ENCODE measurements at regions not wholly inside any gene's neighbourhood (a gene's known extent, or its start where the extent isn't known, plus 50 kb on each side); places are given as distances from the start of the nearest gene placed in this dataset.

DNA sequence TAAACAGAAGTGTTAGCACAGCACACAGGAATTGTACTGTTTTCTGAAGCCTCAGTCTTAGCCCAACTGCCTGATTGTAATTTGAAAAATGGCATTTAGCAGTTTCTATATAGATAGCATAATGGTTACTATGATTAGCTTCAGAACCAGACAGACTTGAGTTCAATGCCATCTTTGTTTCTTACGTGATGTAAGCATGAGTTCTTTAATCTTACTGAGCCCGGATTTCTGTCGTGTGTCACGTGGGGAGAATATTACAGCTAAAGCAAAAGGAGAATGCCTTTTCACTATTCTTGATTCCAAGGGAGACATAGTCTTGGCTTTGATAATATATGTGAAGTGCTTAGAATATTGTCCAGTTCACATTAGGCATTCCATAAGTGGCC lies 407.3 kb downstream of the STIM2 start:
- DNase-seq (ENCODE audit: low read depth): no peak

DNA sequence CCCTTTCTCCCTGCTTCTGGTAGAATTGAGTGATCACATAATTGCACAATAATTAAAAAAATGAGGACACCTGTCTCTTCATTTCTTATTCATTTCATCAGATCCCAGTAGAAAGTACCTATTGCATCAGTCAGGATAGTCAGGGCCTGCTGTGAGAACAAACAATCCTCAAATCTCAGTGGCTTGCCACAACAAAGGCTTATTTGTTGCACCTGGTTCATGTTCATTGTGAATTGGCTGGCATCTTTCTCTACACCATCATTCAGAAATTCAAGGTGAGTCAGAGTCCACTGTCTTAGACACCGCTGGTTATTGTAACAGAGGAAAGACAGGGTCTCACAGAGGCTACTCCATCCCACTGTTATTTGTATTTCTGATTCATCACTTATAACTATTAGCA lies 409.8 kb downstream of the STIM2 start:
- no peak for DNase-seq (ENCODE audit: low read depth)

DNA sequence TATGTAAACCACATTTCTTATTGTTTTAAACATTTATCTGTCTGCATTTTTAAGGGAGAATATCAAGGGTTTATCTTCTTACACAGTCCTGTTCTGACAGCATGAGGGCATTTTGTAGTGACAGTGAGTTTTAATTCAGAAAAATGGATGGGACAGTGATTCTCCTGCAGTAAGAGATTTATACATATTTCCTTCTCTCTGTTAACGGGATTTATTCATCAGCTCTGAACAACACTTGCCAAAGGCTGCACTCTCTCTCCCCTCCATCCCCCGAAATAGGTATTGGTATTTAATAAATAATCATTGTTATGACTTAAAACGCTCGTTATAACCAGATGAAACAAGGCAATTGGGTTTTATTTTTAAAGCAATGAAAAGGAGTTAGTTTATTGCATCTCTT lies 410.9 kb downstream of the STIM2 start:
- DNase-seq (ENCODE audit: low read depth): no peak

DNA sequence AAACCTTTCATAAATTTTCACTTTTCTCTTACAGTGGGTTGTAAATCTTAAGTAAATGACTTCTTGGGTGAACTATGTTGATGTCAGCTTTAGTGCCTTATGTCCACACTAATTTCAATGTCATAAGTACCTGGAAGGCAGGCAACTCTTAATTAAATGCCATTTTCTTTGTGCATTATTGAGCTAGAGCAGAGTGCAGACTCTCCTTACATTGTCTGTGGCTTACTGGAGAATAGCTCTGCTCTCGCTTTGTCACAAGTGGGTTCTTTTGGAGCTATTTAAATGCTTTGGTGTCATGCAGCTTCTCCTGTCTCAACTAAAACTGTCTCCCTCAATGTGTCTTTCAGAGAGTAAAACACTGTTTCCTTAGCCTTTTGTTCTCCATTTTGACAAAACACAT lies 411.6 kb downstream of the STIM2 start:
- DNase-seq (ENCODE audit: low read depth): no peak

DNA sequence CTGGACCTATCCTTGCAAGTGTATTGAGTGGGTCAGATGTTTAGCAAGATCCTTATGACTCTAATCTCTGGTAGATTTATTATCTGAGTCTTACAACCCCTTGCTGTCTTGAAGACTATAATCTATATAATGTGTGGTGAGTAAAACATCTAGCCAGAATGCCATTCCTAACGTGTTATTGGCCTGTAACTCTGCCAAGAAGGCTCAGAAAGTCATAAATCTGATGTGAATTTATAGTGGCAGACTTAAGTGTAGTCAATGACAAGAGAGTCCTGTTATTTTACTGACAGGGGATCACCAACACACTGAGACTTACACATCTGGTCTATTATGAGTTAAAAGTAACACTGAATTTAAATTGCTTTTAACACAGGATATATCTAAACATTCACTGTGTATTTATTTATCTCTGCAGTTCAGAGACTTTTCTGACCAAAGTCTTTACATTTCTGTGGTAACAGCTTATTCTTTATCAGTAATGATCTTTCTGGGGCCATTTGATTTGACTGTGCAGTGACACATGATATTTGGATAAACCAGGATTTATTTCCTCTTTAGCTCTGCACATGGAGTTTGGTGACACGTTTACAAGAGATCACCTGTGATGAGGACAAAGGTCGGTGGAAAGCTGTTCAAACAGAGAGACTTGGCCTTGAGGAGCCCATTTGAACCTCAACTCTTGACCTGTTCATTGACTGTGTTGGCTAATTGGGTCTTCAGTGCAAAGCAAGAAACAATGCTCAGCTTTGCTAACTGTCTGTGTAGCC lies 415.8 kb downstream of the STIM2 start:
- no peak for DNase-seq (ENCODE audit: low read depth)

DNA sequence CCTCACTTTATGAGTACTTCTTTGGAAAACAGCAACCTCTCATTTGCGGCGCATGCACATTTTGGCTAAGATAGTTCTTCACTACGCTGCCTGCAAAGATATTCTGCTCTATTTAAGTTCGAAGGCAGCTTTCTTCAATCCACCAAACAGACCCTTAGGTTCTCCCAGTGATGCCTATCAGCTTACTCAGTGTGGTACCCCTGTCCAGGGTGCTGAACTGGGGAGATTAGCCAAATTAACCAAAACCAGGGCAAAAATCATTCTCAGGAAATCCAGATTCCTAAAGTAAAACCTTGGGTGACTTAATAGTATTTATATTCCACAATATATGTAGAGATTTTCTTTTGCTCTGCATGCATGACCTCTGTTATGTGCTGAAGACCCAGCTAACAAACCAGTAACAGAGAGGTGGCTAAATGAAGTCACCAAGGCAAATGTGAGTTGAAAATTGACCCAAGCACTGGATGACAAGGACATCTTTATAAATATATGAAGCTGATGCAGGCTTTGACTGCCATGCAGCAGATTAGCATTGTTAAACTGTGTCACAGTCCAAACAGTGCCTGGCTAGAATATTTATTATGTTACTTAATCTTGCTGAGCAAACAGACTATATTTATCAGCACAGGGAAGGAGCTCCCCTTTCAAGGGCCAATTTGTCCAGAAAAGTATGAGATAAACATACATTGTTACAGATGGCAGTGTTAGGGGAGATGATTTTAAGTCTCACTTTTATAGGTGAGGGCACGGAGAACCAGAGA lies 418.2 kb downstream of the STIM2 start:
- DNase-seq (ENCODE audit: low read depth): no peak

DNA sequence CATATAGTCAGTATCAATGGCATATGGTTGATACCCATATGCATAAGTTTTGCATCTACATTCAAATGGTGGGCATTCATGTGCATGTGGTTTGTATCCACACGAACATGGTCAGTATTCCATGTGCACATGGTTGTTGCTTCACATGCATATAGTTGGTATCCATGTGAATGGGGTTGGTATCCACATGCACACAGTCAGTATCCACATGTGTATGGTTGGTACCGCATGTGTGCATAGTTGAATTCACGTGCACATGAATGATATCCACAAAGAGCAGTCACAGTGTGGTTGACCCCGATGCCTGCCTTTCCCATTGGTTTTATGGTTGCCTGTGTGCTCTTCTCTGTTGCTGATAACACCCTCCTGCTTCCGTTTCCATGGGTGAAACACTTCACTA lies 427.9 kb downstream of the STIM2 start:
- DNase-seq (ENCODE audit: low read depth): no peak

DNA sequence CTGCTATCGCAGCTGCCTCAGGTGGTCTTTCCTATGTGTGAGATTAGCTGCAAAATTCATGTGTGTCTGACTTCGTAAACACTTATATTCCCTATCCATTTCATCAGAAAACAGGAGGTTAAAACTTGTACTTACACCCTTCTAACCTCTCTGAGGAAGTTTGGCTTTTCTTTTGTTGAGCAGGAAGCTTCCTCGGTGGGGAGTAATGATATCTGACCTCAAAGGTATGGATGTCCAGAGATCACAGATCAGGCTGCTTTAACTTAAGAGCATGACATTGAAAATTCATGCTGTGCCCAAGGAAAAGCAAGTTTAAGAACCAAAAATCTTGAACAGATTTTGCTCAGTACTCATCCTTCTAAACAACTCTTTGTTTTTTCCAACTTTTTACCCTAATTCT lies 429.1 kb downstream of the STIM2 start:
- no peak for DNase-seq (ENCODE audit: low read depth)

DNA sequence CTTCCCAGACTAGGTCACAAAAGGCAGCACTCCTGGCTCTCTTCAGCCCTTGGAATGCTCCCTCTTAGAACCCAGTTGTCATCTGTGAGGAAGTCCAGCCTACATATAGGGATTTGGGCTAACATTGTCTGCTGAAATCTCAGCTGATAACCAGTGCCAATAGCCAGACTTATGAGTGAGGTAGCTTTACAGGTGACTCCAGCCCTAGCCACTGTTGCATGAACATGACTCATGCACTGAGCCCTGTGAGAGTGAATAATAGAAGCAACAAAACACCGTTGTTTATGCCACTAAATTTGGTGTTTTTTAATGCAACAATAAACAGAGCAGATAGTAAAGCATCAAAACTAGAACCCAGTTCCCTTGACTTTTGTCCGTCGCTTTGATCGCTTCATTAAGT lies 433.2 kb downstream of the STIM2 start:
- no peak for DNase-seq (ENCODE audit: low read depth)

DNA sequence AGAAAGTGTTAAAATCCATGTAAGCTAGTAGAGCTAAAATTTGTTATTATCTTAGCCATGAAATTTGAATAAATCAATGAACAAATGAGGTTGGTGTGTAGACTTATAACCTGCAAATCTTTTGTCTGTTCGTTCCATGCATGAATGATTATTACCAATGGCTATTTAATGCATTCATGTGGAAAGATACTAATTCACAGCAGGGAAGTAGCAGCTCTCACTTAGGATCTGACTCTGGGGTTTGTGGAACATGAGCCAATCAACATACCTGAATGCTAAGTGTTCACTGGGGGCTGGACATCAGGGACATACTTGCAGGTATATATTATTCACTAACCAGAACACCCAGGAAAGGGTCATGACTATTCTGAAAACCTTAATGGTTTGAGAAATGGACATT lies 444.1 kb downstream of the STIM2 start:
- no peak for DNase-seq (ENCODE audit: low read depth)

DNA sequence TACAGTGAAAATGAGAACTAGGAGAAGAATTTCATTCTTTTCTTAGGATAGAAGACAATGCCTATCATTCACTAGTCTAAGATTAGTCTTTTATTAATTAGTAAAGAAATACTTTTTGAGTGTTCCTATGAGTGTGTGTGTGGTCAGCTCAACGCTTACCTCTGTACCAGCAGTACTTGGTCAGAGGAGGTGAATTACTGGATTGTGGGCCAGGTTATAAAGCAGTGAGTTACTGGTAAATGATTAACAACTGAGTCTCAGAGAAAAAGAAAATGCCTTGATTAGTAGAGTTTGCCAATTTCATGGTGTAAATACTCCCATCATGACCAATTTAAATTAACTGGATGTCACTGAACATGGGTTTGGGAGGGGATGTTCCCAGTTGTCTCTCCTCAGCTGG lies 444.6 kb downstream of the STIM2 start:
- DNase-seq (ENCODE audit: low read depth): no peak

DNA sequence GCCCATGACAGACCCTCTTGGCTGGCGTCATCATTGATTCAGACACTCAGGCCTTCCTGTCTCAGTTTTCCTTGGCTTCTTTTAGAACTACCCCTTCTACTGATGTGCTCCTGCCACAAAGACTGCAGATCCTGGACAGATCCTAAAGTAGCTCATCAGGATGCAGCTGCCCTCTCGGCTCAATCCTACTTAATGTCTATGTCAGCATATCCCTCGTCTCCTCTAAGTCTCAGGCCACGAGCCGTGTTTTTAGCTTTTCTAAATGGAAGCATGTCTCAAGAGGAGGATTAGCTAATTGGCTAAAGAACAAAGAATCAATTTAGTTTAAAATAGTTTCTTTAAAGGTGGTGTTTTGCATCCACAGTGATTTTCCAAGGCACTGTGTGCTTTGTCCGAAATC lies 447.7 kb downstream of the STIM2 start:
- DNase-seq (ENCODE audit: low read depth): no peak

DNA sequence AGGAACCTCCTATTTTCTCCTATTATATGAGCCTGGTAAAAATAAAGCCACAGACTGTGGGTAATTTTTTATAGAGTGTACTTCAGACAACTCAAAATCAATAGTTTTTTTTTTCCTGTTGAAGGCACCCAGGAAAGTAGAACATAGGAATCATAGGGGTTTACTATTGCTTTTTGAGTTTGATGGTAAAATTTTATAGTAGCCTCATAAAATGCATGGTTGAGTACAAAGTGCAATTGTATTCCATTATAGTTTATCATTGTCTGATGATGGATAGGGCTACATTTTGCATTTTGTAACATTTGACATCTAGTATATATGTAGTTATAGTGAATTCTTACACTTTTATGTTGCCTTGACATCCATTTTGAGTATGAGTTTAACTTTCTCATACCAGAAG lies 455.0 kb downstream of the STIM2 start:
- no peak for DNase-seq (ENCODE audit: low read depth)

DNA sequence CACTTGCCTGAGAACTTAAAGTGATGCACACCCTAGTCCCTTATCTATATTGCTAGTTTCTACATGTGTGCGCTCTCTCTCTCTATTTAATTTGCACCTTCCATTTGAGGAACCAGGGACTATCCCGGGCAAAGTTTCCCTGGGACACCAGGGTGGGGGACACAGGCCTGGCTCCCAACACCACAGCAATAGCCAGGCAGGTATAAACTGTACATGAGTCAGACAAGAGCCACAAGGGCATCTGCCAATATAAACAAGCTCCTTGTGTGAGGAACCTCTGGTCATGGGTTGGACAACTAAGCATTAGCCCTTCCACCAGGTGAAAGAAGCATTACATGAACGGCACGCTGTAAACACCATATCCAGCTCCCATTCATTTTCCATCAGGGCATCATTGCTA lies 455.5 kb downstream of the STIM2 start:
- DNase-seq (ENCODE audit: low read depth): no peak

DNA sequence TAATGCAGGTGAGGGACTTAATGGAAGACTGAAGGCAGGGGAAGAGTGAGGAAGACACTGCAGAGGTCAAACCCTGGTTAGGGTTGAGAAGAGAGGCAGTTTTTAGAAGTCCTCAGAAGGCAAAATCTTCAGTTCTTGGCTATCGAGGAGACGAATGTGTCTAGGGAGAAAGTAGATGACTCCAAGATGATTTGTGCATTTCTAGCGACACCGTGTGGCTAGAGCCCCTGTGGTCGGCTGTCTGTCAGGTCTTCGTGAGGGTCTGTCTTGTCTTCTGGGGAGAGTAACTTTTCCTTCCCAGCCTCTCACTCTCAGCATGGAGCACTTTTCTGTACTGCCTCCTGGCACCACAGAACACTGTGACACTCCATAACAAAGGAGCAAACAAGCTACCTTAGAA lies 458.1 kb downstream of the STIM2 start:
- DNase-seq (ENCODE audit: low read depth): no peak

DNA sequence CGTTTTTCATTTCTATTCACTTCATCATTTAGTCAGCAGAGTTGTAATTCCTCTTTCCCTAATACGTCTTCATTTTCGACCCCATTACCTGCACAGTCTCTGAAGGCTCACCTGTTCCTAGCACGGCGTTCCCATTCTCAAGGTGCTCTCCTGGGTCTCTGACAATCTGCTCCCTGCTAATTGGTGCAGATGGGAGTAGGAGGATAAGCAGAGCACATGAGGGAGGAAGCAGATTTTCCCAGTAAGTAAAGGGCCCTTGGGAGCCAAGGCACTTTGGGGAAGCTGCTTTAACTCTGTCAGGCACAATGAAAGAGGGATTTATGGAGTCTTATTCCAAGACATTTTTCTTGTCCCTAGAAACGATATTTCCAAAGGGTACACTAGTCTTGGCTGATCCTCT lies 466.4 kb downstream of the STIM2 start:
- DNase-seq (ENCODE audit: low read depth): no peak

DNA sequence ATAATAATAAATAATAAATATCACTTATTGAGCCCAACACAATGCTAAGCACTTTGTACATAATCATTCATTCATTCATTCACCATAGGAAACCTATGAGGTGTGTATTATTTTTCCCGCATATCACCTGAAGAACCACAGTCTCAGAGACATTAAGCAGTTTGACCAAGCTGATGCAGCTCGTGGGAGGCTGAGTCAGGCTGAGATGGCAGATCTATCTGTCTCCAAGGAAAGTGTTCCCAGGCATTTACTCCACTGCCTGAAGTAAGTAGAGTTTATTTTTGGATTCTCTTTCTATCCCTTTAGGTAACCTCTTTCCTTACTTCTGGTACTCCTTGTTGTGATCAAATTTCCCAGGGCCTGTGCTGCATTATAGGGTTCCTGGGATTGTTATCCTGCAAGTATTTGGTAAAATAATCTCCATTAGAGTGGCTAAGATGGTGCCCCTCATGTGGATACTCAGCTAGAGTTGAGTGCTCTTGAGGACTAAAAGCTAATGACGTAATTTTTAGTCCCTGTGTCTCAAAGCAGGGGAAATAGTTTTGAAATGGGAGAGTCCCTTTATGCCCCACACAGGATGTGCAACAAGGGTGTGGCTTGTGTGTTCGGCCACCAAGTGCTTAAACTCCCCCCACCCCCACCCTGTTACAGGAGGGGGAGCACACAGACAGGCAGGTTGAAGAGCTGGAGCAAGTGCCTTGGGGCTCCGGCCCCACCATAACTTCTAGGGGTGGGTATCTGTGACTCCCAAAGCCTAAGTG lies 467.0 kb downstream of the STIM2 start:
- DNase-seq (ENCODE audit: low read depth): no peak

DNA sequence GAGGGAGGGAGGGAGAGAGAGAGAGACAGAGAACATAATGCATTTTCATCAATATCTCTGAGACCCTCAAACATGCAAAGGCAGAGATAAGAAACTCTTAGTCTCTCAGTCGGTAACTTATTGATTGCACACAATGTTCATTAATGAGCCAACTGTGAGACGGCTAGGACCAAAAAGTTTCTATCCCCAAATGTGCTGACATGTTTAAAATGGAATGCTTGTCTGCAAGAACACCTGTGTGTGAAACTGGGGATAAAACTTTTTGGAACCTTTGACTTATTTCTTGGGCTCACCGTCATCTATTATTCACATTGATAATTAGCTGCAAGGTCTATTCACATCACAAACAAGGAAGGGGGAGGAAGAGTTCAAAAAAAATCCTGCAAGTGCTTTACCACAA lies 477.9 kb downstream of the STIM2 start:
- DNase-seq (ENCODE audit: low read depth): no peak

DNA sequence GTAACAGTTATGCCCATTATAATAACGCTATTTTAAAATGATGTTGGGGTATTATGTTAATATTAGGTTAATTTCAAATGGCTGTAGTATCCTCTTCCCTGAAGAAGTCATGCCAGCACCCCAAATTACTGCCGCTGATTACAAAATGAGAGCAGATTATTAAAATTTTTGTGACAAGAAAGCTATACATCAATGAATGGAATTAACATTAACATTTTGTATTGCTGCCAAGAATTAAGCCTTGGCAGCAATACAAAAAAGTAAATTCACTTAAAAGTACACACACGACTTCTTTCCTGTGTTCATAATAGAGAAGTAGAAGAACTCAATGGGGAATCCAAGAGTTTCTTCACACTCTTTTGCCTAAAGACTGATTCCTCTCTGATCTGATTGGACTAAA lies 482.8 kb downstream of the STIM2 start:
- DNase-seq (ENCODE audit: low read depth): no peak

DNA sequence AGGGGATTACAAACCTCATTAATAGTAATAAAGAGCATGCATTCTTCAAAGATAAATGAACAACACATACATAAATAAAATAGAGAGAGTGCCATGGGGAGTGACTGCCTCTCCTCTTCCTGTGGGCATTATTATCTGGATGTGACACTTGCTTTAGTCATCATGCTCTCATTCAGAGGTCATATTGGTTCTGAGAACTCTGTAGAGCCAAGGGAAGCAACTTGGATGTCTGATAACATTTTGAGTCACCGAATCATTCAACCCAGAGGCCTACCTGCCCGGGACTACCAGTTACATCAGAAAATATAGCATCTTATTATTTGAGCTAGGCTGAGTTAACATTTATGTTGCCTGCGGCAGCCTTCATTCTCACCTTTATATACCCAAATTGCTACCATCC lies 489.5 kb downstream of the STIM2 start:
- DNase-seq (ENCODE audit: low read depth): no peak

DNA sequence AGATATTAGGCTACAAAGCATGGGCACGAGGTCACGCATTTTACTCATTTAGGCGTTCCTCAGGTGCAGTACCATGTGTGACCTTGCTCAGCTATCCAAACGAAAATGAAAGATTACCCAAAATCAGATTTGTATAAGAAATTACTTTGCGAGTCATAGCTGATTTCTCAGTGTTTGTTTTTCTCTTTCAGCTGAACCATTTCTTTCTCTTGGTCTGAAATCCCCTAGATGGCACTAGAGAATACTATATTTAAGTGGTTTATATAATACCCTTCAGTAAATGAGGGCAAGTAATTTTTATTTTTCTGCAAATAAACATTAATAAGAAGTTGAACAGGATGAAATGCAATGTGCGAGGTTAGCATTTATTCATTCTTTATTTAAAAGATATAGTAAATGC lies 496.6 kb downstream of the STIM2 start:
- no peak for DNase-seq (ENCODE audit: low read depth)

DNA sequence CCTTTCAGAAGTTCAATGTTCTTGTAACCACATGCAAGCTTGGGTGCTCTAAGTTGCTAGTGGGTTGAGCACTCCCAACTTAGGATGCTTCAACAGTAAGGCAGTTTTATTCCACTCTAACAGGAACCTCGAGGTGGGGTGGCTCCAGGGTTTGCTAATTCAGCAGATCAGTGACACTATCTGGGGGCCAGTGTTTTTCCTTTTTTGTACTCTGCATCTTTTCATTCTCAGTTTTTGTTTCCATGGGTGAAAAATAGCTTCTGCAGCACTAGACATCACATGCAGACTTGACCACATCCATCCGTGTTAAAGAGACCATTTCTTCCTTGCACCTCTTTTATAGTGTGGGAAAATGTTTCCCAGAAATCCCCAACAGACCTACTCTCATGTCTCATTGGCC lies 497.6 kb downstream of the STIM2 start:
- DNase-seq (ENCODE audit: low read depth): no peak

DNA sequence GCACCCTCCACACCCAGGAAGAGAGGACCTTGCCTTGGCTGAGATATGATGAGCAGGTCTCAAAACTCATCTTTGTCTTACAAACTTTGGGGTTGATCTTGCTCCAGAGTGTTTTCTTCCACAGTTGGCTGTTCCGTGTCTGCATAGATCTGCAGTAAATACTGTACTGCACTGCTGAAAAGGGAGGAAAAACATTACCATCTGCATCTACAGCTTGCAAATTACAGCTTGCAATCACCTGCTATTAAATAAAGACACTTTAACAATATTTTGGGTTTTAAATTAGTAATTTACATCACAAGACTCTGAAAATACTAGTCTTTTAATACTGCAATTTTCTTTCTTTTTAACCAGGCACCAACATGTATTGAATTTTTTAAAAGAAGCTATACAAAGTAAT lies 499.5 kb downstream of the STIM2 start:
- DNase-seq (ENCODE audit: low read depth): no peak

All from HS-27A (cell line).